GM19328 (cell line): ENCODE measurements at regions not wholly inside any gene's neighbourhood (a gene's known extent, or its start where the extent isn't known, plus 50 kb on each side); places are given as distances from the start of the nearest gene placed in this dataset.

Experiments used
- ATAC-seq: cut with Tn5 transposase; IDR thresholded peaks from one replicate; pipeline ENCODE4 v1.9.1; 2021; ENCODE audit warnings: mild to moderate bottlenecking, moderate library complexity; ENCODE audit not compliant: unreplicated experiment

DNA sequence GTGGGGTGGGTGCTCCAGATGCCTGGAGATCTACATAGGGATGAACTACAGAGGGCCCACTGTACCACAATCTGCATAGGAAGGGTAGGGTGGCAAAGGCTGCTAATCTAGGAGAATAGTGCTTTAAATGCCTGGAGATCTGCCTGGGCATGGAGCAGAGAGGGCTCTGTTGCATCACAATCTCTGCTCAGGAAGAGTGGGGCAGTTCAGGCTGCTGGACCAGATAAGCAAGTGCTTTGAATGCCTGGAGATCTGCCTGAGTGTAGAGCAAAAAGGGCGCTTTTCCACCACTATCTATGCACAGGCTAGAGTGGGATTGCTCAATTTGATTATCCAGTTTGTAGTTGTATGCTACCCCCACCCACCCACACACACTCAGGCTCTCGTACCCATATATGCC, 886.3 kb upstream of the SEL1L start:
- no peak for ATAC-seq

GRCh38 chr14:82420871-82421270, 887.2 kb upstream of the SEL1L start:
- no peak for ATAC-seq

GRCh38 chr14:82421286-82421685, 887.6 kb upstream of the SEL1L start:
- ATAC-seq: no peak

DNA sequence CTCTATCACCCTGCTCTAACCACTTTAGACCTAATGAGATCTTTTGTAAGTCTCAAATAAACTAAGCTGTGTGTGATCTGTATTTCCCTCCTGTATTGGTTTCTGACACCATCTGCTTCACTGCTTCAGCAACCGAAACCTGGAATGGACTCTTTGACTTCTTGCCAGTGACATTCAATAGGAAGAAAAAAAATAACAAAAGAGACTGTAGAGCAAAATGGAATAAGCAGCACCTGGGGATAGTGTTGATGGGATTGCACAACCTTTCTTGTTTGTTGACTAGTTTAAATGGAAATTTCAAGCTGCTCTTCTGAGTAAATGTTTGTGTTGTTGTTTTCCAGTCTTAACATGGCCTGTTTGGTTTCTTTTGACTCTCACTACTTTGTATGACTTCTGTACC, 888.6 kb upstream of the SEL1L start:
- no peak for ATAC-seq

GRCh38 chr14:82425261-82425660, 891.6 kb upstream of the SEL1L start:
- ATAC-seq: no peak

DNA sequence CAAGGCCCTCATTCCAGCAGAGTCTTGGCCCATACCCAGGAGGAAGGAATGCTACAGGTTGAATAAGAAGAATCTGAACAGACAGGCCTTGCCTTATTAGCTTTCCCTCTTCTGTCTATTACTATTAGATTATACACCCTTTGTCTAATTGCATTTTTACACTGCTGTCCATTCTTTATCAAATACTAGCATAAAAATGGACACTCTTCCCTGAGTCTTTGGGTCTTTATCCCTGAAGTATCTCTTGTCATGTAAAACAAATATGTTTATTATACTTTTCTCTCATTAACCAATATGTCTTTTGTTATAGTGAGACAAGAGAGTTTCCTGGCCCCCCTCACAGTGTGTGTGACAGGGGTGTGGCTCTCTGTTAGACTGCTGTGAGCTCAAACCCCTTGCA, 897.4 kb upstream of the SEL1L start:
- no peak for ATAC-seq

GRCh38 chr14:82432301-82433105, 898.9 kb upstream of the SEL1L start:
- ATAC-seq: no peak

DNA sequence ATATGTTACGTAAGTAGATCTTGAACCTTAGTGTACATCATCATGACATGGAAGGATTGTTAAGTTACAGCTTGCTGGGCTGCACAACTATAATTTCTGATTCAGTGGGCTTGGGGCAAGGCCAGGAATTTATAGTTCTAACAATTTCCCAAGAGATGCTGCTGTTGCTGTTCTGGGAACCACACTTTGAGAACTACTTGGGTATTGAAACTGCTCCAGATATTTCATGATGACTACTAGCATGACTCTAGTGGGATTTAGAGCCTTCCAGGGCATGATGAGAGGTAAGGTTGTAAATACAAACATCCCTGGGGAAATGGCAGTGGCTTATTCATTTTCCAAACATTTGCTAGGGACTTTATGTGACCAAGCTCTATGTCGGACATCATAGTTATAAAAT, 904.8 kb upstream of the SEL1L start:
- no peak for ATAC-seq

DNA sequence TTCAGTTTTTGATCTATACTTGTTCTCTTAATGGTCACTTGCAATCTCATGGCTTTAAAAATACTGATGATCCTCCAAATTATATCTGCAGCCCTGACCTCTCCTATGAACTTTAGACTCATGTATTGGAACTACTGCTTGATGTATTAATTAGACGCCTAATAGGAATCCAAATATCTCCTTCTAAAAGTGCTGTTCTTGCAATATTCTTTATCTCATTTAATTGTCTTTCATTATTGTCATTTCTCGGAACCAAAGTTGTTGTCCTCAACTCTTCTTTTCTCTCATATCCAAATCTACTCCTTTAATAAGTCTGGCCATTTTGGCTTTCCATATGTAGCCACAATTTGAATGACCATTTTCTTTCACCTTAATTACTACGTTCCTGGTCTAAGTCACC, 907.6 kb upstream of the SEL1L start:
- ATAC-seq: no peak

- ATAC-seq: no peak
Measured at GRCh38 chr14:82445810-82446570, 912.3 kb upstream of the SEL1L start.

GRCh38 chr14:82447586-82447985, 913.9 kb upstream of the SEL1L start:
- no peak for ATAC-seq

DNA sequence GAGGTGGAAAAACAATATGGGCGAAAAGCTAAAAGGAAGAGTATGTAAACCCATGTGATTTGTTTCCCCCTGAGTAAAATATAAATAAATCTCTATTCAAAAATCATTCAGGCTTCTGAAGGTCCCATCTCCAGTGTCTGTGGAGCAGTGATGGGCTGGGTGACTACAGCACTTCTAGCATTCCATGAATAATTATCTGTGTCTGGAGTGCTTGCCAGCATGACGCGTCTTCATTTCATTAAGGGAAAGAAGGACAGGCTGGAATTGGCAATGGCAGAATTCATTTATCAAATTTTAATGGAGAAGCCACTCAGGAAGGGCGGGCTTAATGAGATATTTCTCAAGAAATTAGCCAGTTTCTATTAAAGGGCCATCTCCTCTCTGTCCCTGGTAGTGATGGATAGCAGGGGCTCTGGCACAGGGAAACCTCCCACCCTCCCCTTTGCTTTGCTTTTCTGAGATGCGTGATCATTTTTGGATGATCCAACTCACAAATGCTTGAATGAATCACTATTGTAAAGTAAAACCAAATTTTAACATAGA, 916.3 kb upstream of the SEL1L start:
- no peak for ATAC-seq

DNA sequence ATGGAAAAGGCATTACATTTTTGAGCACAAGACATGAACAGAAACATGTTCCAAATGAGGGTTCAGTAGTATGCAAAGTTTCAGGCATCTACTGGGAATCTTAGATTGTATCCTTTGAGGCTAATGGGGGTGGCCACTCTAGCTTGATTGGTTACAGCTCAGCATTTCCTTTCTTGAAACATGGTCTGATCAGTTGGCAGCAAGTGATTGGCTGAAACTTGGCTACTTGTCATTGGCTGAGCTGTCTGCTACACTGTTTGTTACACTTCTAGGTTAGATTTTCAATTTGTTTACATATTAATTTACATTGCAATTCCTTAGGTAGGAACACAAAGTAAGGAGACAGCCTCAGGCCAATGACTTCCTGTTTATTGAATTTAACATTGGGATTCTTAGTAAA, 918.0 kb upstream of the SEL1L start:
- ATAC-seq: no peak

DNA sequence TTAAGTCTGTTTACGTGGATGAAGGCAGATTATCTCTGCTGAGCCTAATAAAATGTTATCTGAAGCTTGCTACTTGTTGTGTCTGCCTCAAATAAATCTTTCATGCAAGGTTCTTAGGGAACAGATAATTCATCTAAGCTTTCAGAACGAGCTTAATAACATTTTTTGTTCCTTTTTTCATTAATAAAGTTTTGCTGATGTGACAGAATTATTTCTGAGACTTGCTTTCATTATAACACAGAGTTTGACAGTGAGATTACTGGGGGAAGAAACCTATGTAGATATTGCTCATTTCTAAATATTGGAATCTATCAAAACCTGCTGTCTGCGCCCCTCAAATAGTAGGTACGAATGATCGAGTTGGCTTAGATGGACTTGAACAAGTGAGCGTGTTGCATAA, 948.7 kb upstream of the SEL1L start:
- no peak for ATAC-seq

GRCh38 chr14:82488473-82488872, 954.8 kb upstream of the SEL1L start:
- no peak for ATAC-seq

DNA sequence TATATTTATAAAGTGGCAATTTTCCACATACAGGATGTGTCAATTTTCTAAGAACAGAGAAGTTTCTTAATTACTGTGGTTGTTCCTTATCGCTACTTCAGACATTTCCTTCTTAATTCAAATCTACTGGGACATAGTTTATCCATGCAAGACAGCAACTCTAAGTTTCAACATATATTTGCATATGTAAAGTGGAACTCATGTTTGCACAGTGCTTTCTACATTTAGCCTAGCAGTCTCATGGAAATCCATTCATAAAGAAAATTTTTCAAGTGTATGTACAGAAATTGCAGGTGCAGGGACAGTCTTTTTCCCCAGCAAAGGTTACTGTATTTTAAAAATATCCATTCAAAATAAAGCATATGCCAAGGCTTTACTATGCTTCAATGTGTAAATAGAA, 956.7 kb upstream of the SEL1L start:
- no peak for ATAC-seq

DNA sequence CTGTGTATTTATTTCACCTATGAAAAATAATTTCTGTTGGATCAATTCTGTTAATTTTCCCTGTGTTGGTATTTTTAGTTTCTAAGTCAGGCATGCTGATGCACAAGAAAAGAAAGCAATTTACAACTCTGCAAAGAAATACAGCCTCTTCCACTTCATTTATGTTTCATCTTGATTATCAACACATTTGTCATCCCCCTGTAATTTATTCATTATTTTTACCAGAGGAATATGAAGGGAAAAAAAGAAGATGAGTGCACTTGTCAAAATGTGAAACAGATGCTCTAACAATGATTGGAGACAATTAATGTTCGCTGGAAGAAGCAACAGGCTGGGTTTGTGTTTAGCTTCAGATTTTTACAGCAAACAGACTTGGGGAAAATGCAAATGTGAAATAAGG, 958.5 kb upstream of the SEL1L start:
- no peak for ATAC-seq

- no peak for ATAC-seq
Measured at GRCh38 chr14:82500222-82500621, 966.6 kb upstream of the SEL1L start.

GRCh38 chr14:82501554-82501953, 967.9 kb upstream of the SEL1L start:
- no peak for ATAC-seq

DNA sequence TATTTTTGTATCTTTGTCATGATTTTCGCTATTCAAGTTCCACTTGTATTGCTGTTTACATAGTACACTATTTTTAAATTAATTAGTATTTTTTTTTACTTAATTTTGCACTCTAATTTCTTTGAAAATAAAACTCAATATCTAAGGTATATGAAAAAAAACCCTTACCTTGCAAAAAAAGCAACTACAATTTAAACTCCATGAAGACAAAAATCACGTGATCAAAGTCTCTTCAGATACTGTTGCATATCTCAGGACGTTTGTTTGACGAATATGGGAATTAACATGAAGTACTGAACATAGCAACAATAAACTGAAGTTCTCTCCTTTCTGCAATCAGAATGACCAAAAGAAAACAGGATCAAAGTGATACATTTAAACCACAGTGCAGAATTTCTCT, 968.4 kb upstream of the SEL1L start:
- ATAC-seq: no peak

GRCh38 chr14:82504894-82505293, 971.2 kb upstream of the SEL1L start:
- ATAC-seq: no peak

DNA sequence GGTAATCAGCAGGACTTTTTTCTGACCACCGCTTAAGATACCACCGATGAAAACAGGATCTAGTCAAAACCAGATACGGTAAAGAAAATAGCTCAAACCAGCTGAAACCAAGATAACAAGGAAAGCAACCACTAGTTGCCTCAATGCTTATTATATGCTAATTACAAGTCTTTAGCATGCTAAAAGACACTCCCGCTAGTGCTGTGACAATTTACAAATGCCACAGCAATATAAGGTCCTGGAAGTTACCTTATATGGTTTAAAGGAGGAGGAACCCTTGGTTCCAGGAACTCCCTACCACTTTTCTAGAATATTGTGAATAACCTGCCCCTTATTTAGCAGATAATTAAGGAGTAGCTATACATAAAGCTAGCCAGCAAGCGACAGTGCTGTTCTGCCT, 976.4 kb upstream of the SEL1L start:
- ATAC-seq: no peak
